Activated CD4-positive, CD25-positive, alpha-beta regulatory T cell treated with anti-CD3 and anti-CD28 coated beads, Interleukin-2, amount 50 U/mL, for 72 hours (primary cell): ENCODE measurements at regions not wholly inside any gene's neighbourhood (a gene's known extent, or its start where the extent isn't known, plus 50 kb on each side); places are given as distances from the start of the nearest gene placed in this dataset.
"Not testable (repeated sequence)": the region's sequence is repeated elsewhere in the genome, so short reads cannot be mapped to it uniquely, and the experiment has no call there.

Source experiments
- DNase-seq: peaks from one replicate; pipeline ENCODE4 v3.0.0; 2021

DNA sequence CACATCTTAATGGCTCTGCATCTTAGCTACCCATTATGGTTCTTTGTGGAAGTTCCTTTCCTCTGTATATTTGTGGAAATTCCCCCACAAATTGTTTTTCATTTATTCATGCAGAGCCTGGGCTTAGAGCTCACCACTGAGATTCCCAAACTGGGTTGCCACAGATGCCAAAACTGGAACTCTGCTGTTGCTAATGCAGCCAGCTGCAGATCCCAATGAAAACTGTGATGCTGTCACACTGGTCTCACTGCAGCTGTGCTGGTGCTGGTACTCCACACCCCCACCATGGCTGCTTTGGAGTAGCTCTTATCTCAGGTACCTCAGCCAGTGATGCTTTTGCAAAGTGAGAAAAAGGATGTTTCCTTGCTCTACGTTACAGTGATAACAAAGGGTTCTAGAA lies 87.7 kb downstream of the DCK start:
- no peak for DNase-seq

DNA sequence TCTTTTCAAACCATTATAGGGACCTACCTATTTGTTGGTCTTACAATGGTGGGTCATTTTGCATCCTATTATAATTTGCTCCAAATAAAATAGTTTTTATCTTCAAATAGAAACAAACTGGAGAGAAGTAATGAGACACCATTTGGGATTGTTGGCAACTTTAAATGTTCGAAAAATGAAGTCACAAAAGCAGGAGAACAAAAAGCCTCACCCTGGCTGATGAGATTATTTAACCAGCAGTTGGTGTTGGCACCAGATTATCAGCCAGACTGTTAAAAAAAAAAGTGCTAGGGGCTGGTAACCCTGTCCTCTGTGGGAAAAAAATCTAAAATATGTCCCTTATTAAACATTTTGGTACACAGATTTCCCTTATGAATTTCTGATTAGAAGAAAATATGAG lies 100.3 kb downstream of the DCK start:
- DNase-seq, result no peak

DNA sequence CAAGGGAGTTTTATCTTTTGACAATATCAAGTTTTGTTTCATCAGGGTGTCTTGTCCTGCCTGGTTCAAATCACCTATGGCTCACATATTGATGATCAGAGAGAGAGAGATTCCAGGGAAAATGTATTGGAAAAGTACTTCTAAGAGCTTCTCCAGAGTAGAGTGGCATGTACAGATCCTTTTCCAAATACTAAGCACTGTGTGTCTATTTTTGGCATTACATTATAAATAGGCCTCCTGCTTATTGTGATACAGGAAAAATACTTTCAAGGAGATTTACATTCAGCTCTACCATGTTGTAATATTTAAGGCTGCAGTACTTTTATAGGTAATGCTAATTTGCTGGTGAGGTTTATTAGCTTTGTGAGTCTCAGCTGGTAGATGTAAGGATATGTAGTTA lies 100.8 kb downstream of the DCK start:
- DNase-seq, result no peak

DNA sequence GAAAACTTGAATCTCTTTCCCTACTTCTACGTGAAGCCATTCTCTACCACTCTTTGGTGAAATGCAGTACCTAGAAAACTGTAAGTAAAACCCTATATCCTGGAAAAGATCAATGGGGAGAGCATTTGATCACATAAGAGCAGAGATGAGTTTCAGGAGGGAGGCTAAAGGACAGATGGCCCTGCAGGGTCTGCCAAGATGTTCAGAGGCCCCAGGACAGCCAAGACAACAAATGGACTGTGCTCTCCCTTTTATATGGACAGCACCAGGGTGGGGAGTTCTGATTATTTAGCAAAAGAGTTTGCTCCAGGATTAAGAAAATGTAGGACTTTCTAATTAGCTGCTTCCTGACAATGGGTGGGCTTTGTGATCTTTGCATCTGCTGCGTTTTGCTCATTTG lies 101.7 kb downstream of the DCK start:
- DNase-seq, result no peak

DNA sequence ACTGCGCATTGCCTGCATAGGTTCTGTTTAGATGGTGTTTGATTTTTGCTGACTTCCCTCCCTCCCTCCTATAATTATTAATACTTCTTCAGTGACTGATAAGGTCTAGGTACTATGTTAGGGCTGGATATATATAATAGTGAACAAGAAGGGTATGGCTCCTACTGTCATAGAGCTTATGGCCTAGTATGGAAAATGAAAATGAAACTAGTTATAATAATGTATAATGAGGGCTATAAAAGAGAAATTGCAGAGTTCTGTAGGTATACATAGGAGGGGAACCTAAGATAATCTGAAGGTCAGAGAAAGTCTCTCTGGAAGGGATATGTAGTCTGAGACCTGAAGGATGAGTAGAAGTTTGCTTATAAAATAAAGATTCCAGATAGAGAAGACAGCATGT lies 102.1 kb downstream of the DCK start:
- no peak for DNase-seq

DNA sequence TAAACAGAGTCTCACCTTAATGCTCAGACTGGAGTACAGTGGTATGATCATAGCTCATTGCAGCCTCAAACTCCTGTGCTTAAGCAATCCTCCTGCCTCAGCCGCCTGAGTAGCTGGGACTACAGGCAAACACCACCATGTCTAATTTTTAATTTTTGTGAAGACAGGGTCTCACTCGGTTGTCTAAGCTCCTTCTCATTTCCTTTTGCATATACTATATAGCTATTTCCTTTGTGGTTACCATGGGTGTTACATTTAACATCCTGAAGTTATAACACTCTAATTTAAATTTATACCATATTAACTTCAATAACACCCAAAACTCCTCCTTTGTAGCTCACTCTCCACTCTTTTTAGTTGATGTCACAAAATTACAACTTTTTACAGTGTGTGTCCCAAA lies 114.3 kb downstream of the DCK start:
- DNase-seq, result no peak

DNA sequence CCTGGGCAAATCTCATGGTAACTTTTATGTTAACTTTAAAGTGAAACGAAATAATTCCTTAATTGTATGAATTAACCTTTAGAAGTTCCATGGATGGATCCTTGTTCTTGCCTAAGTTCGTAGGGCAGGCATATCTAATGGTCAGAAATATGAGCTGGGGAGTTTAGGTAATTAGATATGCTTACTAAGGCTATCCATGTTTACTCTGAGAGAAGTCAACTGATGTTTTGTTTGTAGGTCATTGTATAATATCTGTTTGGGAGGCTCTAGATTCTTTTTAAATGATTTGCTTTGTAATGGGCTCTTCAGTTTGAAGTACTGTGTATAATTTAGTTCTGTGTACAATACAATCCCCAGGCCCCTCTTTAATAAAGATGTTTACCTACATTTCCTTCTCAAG lies 117.0 kb downstream of the DCK start:
- DNase-seq, result no peak

DNA sequence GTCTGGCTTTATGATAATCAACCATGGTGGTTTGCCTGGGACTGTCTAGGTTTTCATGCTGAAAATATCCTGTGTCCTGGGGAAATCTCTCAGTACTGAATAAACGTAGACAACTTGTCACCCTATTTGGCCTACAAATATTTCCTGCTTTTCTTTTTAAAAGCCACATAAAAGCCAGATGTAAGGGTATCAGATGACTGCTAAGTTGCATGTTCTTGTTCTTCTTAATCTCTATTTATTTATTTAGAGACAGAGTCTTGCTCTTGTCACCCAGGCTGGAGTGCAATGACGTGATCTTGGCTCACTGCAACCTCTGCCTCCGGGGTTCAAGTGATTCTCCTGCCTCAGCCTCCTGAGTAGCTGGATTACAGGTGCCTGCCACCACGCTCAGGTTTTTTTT lies 117.7 kb downstream of the DCK start:
- DNase-seq, result not testable (repeated sequence)

DNA sequence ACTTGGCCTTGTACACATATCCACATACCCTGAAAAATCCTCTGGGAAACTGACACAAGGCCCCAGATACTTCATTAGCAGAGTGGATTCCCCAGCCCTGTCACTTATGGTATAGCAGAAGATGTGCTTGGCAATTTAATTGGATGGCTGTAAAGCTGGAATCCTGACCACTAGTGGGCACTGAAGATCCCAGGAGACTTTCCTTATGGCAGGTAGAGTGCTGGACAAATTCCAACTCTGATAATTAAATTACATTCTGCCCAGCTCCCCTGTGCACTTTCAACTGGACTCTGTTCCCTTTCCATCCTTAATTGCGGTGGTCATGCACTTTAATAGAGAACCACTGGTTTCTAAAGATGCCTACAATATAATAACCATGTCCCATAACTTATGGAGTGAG lies 119.8 kb downstream of the DCK start:
- no peak for DNase-seq

DNA sequence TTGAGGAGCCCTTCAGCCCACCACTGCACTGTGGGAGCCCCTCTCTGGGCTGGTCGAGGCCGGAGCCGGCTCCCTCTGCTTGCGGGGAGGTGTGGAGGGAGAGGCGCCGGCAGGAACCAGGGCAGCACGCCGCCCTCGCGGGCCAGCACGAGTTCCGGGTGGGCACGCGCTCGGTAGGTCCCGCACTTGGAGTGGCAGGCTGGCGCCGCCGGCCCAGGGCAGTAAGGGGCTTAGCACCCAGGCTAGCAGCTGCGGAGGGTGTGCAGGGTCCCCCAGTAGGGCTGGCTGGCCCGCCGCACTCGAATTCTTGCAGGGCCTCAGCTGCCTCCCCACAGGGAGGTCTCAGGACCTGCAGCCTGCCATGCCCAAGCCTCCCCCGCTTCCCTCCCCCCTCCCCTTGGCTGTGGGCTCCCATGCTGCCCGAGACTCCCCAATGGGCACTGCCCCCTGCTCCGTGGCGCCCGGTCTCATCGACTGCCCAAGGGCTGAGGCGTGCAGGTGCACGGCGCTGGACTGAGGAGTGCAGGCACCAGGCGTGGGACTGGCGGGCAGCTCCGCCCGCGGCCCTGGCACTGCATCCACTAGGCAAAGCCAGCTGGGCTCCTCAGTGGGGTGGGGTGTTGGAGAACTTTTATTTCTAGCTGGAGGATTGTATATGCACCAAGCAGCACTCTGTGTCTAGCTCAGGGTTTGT lies 127.5 kb downstream of the DCK start:
- no peak for DNase-seq

DNA sequence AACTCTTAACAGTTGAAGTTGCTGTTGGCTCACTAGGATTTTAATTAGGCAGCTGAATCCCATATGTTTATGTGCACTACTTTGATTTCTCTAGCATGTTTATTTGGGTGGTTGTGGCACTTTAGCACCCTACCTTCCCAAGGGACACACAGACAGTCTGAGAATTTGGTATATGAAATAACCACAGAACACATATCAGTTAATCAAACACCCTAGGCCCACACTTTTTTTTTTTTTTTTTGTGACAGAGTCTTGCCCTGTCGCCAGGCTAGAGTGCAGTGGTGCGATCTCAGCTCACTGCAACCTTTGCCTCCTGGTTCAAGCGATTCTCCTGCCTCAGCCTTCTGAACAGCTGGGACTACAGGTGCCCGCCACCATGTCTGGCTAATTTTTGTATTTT lies 130.5 kb downstream of the DCK start:
- no peak for DNase-seq

DNA sequence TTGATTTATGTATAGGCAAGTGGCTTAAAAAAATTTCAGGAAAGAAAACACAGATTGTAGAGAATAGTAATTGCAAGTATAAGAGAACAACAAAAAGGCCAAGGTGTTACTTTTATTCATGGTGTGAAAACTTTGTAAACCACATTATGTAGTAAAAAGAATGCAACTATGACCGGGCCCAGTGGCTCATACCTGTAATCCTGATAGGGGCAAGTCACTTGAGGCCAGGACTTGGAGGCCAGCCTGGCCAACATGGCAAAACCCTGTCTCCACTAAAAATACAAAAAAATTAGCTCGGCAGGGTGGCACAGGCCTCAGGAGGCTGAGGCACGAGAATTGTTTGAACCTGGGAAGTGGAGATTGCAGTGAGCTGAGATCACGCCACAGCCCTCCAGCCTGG lies 131.7 kb downstream of the DCK start:
- DNase-seq, result no peak

DNA sequence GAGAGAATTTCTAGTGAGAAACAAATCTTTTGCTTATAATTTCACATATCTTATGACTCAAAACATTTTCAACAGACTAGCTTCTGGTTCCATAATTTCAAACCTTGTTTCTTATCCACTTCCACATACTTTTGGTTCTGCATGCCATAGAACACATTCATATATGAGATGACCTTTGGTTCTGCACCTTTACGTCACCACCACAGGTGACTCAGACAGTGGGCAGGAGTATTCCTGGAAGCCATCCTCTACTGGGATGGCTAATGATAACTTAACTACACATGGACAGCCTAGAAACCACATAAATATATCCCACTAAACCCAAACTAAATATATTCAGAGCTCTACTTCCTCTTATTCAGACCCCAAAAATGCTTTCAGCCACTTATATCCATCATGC lies 133.3 kb downstream of the DCK start:
- DNase-seq, result no peak

DNA sequence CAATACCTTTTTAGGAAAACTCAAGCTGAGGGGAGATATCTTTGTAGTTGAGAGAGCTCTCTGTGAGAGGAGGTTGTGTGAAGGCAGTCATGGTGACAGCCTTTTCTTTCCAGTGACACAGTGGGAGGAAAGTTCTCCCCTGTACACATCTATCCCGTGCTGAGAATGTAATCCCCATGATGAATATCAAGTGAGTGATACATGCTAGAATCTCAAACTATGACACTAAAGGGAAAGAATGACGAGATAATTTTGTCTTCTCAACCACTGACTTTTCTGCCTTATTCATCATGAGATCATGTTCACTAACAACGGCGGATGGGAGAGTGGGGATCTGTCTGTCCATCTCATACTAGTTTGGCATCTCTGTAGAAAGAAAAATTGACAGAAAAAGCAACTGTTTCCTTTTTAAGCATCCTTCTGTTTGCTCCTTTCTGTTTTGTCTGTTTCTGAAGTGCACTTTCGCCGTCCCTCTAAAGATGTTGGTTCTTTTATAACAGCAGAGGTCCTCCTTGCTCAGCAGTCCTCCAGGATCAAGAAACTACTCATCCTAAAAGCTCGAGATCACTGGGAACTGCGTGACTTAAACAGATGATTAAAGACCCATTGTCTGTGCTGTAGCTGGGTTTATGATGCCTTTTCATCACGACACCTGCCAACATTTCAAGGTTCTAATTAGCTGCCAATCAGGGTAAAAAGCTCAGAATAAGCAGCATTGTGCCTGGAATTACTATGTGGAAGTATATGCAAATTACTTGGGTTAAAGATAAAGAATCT lies 137.6 kb downstream of the DCK start:
- DNase-seq, result no peak

DNA sequence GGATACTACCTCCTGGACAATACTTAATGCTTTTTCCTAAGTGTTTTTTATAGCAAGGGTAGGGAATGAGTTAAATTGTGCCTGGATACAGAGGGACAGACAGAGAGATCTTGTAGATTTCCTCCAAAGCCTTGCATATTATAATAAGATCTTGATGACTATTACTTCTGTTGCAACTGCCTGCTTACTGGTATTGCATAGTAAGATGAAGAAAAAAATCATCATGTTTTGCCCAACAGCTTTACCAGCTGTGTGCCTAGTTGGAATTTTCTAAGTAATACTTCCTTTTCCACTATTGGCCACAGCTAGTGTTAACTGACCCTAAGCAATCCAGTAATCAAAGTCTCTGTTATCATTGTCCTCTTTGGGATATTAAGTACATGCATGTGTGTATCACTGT lies 139.0 kb downstream of the DCK start:
- DNase-seq, result no peak

DNA sequence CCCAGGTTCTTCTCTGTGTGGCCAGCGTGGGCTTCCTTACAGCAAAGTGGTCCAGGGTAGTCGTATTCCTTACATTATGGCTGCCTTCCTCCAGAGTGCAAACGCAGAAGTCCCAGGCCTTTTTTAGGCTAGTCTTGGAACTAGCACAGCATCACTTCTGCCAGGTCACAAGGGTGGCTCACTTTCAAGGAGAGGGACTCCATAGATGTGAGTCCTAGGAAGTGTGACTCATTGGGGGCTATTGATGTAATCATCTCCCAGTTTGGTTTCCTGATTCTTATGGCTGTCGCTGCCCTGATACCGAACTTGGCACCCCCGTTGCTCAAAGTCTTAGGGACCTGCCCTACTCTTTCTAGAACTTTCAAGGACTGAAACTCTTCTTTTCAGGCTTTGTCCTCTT lies 140.0 kb downstream of the DCK start:
- no peak for DNase-seq

DNA sequence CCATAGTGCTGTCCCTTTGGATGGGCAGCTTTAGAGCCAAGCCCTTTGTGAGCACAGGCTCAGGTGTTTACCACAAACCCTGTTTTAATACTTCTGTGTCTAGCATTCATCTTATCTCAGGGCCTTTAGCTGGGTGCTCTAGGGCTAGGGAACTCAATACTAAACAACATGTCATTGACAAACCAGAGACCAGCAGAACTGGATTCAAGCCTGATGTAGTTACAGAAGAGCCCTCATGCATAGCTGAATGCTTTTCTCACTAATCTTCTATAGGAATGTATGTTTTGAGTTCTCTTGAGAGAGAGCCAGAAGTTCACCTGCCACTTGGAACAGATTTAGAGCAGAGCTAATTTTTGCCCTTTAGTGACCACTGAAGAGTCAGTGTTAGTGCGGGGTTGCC lies 142.6 kb downstream of the DCK start:
- no peak for DNase-seq

DNA sequence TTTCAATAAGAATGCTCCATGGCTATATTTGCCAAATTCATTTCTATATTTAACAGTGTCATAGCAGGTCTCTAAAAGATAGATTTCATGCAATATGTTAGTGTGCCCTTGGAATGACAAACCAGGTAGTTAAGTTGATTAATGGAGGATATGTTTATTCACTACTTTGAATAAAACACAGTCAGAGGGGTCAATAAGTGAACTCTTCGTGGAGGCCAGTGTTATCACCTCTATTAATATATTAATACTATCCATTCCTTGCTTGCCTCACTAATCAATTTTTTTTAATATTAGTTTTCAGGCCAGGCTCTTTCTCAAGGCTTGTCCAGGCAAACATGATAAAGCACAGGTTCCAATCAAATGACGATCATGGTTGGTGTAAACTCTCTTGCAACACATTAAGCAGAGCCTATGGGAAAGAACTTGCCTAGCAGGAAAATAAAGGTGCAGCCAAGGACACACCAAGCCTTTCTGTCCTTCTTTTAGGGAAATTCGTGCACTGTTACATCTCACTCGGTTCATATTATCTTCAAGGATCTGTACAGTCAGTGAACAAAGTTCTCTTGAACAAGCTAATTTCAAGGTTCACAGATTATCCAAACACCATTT lies 144.7 kb downstream of the DCK start:
- no peak for DNase-seq

DNA sequence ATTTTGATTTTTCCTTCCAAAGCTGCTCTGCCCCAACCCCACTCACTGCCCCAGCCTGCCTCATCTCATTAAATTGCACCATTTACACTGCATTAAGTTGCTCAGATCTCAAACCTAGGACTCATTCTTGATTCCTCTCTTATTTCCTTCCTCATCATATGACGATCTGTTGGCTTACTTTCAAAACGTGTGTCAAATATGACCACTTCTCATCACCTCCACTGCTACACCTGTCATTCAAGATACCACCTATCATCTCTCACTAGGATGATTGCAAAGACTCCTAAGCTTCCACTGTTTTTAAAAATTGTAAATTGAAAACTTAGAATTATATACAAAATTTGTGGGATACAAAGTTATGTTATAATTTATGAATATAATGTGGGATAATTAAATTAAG lies 147.1 kb downstream of the DCK start:
- no peak for DNase-seq

DNA sequence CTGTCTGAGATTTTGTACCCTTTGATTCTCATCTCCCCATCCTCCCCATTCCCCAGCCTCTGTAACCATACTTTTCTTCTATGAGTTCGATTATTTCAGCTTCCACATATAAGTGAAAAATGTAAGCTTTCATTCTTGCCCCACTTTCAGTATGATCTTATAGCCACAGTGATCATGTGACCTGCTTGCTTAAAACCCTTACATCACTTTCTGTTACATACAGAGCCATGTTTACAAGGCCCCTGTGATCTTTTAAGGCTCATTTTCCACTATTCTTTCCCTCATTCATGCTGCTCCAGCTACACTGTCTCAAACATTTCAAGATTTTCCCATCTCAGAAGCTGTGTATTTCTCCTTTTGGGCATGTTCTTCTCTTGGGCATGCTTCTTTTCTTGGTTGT lies 147.7 kb downstream of the DCK start:
- DNase-seq, result no peak

DNA sequence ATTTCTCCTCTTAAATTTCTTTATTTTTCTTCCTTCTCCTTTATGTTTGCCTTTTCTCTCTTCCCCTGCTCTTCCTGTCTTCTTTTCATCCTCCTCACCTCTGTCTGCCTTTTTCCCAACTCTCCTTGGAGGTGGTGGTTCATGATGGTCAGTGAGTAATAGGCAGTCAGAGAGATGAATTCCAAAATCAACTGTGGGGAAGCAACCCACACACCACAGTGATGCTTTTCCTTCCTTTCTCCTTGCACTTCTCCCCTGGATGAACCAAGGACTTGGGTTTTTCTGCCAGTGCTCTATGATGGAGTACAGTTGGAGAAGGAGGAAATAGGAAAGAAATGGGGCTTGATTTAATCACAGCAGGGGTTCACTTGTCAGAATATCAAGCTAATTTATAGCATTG lies 153.8 kb downstream of the DCK start:
- DNase-seq, result no peak

DNA sequence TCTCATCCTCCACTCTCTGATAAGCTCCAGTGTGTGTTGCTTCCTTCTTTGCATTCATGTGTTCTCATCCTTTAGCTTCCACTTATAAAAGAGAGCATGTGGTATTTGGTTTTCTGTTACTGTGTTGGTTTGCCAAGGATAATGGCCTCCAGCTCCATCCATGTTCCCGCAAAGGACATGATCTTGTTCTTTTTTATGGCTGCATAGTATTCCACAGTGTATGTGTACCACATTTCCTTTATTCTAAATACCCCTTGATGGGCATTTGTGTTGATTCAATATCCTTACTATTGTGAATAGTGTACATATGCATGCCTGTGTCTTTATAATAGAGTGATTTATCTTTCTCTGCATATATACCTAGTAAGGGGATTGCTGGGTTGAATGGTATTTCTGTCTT lies 155.1 kb downstream of the DCK start:
- no peak for DNase-seq

DNA sequence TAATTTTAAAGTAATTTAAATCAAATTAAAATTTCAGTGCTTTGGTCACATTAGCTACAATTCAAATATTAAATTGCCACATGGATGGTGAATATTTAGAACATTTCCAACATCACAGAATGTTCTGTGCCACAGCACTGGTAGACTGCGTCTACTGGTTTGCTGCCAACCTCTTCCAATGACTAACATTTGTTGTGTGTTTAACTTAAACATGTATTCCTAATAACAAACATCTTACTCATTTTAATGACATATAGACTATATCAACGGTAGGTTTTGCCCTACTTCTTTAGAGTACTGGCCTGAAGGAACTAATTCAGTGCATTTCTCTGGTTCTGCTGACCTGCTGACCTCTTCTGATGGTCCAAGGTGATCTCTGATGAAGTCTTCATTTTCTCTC lies 157.6 kb downstream of the DCK start:
- DNase-seq, result no peak

DNA sequence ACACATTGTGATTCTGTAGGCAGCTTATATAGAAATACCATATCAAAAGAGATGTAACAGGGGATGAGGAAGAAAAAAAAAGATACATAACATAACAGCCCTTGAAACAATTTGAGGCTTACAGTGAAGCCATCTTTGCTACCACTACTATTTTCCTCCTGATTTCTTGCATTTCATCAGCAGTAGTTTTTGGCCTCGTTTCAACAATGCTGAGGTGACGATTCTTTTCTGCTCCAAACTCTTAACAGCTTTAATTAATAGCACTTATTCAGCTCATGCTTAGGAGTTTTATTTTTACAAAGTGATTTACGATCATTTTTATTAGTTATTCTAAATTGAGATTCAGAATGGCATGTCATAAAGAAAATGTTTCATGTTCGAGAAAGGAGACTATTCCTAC lies 163.2 kb downstream of the DCK start:
- DNase-seq, result no peak

DNA sequence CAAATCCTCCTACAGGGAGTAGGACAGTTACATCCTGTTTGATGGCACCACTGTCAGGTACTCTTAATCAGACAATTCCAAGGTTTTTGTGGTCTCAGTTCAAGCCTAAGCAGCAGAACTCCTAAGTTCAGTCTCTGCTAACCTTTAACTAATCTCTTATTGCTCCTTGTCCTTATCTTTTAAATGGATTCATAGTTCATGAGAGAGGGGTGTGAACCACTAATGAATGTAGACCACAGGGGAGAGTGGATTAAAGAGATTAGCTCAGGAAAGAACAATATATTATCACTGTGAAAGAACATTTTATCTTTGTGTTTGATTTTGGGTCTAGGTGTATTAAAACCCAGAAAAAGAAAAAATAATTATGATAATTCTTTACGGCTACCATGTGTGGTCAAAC lies 168.9 kb downstream of the DCK start:
- DNase-seq, result no peak
